GM12873 (cell line): ENCODE measurements at regions not wholly inside any gene's neighbourhood (a gene's known extent, or its start where the extent isn't known, plus 50 kb on each side); places are given as distances from the start of the nearest gene placed in this dataset.

ENCODE experiments used
- TF ChIP-seq, protein P1 (sequence below): IDR thresholded peaks from 2 replicates; pipeline ENCODE4 v1.5.1; 2012; ENCODE audit warnings: low read depth, mild to moderate bottlenecking, moderate library complexity, low read length, control low read depth; ENCODE audit not compliant: insufficient read depth; ENCODE audit errors: missing control alignments

DNA sequence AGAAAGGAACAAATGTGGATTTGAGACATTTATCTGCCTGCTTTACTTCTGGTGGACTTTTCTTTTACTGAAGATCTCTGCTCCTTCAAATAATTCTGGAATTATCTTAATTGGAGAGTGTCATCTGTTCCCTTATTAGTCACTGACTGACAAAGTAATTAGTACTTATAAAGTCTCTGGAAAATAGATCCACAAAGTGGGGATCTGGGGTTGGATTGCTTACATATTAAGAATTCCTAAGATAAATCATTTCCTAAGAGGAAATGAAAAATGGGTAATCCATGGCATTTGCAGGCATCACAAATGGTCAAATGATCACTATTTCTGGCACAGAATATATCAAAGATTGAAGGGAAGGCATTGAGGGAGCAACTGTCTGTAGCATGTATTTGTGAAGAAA is 137.4 kb upstream of the SLITRK5 start:
- TF ChIP-seq, protein P1, sequence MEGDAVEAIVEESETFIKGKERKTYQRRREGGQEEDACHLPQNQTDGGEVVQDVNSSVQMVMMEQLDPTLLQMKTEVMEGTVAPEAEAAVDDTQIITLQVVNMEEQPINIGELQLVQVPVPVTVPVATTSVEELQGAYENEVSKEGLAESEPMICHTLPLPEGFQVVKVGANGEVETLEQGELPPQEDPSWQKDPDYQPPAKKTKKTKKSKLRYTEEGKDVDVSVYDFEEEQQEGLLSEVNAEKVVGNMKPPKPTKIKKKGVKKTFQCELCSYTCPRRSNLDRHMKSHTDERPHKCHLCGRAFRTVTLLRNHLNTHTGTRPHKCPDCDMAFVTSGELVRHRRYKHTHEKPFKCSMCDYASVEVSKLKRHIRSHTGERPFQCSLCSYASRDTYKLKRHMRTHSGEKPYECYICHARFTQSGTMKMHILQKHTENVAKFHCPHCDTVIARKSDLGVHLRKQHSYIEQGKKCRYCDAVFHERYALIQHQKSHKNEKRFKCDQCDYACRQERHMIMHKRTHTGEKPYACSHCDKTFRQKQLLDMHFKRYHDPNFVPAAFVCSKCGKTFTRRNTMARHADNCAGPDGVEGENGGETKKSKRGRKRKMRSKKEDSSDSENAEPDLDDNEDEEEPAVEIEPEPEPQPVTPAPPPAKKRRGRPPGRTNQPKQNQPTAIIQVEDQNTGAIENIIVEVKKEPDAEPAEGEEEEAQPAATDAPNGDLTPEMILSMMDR: no peak

DNA sequence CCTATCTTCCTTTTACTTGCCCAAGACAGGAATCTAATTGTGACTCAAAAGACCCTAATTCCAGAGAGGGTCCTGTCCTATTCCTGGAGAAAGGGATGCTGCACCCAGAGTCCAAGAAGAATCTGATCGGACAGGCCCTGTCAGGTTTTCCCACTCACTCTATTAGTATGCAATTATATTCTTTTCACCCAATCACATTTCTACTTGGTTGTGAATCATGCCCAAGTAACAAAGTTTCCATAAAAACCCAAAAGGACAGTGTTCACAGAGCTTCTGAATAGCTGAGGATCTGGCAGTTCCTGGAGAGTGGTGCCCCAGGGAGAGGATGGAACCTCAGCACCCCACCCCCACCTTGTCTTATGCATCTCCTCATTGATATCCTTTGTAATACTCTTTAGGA is 135.3 kb upstream of the SLITRK5 start:
- TF ChIP-seq, protein P1: no peak

DNA sequence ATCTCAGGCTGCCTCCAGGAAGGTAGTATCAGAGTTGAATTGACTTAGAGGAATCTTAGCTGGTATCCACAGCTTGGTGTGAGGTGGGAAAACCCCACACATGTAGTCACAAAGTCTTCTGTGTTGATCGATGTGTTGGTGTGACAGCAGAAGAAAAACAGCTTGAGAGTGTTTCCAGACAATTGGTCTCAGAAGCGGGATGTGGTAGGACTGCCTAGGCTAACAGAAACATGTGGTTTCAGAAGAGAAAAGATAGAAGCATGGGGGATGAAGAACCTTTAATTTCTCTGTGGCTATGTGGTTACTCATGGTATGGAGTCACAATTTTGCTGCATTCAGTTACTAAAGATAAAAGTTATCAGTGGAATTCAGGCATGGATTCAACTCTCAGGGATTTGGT is 134.7 kb upstream of the SLITRK5 start:
- TF ChIP-seq, protein P1: no peak

DNA sequence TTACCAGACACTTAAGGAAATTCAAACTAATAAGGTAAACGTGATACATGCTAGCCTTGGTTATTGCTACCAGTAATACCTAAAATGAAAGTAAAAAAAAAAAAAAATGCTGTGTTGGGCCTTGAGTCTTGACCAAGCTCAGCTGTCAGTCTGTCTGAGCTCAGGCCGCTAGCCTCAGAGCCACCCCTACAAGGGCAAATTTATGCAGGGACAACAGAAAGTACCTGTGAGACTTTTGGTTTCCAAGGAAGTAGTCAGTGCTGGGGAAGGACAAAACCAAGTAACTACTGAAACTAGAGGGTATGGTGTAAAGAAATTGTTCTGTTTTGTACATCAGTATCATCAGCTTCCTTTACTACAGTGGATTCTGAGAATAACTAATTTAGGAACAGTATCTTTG is 134.3 kb upstream of the SLITRK5 start:
- TF ChIP-seq, protein P1: no peak

DNA sequence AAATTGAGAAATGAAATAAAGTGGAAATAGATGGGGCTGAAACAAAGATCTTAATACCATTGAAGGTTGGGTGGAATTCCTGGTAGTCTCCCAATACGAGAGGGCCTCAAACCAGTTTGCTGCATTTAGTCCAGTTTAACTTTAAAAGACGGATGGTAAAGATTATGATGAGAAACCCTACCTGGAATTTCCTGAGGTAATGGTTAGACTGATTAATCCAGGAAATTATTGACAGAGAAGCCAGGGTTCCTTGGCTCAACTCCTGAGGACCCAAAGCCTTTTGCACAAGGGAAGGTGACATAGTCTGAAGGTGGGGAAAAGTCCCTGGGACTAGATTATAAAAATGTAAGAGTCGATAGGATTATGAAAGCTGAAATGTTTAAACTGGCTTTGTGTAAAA is 133.2 kb upstream of the SLITRK5 start:
- TF ChIP-seq, protein P1: no peak

DNA sequence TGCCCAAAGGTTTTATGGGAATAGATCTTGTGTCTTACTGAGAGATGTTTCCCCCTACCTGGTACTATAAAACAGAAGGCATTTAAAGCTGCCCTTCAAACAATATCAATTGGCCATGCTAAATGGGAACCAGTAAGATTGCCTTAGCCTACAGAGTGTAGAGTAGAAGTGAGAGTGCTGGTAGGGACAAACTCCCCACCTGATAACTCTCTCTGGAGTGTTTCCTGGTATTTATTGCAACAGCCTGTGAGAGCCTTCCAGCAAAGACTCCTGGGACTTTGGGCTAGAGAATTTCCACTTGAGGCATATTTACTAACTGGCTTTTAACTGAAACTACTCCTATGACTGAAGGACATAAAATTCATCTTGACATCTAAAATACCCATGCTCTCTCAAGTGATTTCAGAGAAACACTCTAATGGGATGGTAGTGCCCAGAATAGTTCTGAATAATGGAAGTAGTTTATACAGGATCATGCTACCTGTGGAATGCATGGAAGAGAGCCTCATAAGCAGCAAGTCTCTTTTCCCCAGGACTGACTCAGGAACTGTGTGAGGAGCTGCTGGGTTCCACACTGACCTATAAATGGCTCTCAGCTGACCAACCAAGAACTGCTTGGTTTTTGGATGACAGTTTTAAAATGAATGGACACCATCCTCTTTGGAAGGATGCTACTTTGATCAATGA is 132.7 kb upstream of the SLITRK5 start:
- TF ChIP-seq, protein P1: no peak

DNA sequence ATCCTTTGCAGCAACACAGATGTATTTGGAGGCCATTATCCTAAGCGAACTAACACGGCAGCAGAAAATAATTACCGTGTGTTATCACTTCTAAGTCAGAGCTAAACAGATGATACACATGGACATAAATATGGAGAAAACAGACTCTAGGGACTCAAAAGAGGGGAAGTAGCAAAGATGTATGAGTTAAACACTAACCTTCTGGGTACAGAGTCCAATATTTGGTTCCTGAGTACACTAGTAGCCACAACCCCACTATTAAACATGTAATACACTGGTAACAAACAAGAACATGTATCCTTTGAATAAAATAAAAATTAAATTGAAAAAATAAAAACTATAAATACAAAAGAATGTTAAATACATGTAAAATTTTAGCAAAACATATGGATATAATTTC is 118.0 kb upstream of the SLITRK5 start:
- TF ChIP-seq, protein P1: no peak
